GM19463 (cell line): ENCODE measurements at regions not wholly inside any gene's neighbourhood (a gene's known extent, or its start where the extent isn't known, plus 50 kb on each side); places are given as distances from the start of the nearest gene placed in this dataset.

ENCODE experiments used
- ATAC-seq: cut with Tn5 transposase; IDR thresholded peaks from one replicate; pipeline ENCODE4 v1.9.1; 2021; ENCODE audit warnings: mild to moderate bottlenecking, moderate library complexity; ENCODE audit not compliant: unreplicated experiment

DNA sequence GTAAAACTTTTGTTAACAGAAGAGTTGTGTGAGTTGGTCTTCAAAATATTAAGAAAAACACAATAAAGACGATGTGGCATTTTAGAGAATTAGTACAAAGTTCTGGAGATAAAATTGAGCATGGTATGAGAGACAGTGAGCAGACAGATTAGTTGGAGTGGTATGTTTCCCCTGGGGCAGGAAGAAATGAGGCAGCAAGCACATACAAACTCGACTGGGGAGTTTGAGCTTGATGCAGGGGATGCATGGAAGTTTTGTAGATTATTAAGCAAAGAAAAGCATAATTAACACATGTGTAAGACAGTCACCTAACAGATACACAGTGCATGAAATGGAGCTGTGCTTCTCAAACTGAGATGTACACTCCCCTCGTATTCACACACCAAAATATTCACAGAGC, 58.1 kb upstream of the IL2 start:
- no peak for ATAC-seq

GRCh38 chr4:122512430-122512829, 55.9 kb upstream of the IL2 start:
- ATAC-seq: no peak

DNA sequence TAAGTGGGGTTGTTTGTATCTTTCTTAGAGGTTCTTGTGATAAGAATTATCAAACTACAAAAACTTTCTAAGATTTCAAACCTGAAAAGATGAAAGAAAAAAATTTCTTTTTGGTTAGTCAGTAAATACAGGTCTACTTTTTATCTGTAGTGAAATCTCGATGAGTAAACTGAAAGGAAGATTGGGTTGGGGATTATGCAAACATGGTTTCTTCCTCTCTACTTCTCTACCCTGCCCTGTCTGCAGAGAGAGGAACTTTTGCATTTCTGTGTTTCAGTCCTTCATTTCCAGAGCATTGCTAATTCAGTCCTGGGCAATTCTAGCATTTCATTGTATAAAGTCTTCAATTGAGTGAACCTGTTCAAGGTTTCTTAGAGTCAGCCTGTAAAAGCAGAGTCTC, 51.6 kb upstream of the IL2 start:
- ATAC-seq: no peak
